22Rv1 (cell line): ENCODE measurements at regions not wholly inside any gene's neighbourhood (a gene's known extent, or its start where the extent isn't known, plus 50 kb on each side); places are given as distances from the start of the nearest gene placed in this dataset.

Source experiments
- ZFX ChIP-seq: fragments of 450-650 bp; IDR thresholded peaks from 2 replicates; pipeline ENCODE4 v1.6.1; 2017; ENCODE audit warnings: antibody characterized with exemption, borderline replicate concordance
- TF ChIP-seq, protein P1 (sequence below): fragments of 450-650 bp; IDR thresholded peaks from 2 replicates; pipeline ENCODE4 v1.5.1; 2017; ENCODE audit warnings: mild to moderate bottlenecking

DNA sequence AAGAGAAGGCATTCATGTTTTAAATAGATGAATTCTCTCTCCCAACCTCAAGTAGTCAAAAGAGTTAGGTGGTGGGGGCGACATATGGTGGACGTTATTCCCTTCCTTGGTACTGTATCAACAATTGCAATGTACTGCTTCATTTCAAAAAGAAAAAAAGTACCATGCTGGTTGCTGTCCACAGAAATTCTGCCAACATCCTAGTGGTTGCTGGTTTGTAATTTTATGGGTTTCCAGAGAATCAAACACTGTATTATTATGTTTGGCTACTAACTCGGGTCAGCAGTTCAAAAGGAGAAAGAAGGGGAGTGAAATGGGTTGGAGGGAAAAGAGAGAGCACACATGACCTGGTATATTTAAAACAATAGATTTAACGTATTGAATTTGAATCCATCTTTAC, 61.1 kb upstream of the KCNJ16 start:
- TF ChIP-seq, protein P1, sequence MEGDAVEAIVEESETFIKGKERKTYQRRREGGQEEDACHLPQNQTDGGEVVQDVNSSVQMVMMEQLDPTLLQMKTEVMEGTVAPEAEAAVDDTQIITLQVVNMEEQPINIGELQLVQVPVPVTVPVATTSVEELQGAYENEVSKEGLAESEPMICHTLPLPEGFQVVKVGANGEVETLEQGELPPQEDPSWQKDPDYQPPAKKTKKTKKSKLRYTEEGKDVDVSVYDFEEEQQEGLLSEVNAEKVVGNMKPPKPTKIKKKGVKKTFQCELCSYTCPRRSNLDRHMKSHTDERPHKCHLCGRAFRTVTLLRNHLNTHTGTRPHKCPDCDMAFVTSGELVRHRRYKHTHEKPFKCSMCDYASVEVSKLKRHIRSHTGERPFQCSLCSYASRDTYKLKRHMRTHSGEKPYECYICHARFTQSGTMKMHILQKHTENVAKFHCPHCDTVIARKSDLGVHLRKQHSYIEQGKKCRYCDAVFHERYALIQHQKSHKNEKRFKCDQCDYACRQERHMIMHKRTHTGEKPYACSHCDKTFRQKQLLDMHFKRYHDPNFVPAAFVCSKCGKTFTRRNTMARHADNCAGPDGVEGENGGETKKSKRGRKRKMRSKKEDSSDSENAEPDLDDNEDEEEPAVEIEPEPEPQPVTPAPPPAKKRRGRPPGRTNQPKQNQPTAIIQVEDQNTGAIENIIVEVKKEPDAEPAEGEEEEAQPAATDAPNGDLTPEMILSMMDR, result no peak
- TF ChIP-seq ZFX, result no peak
